ENCODE measurements at regions not wholly inside any gene's neighbourhood (a gene's known extent, or its start where the extent isn't known, plus 50 kb on each side); places are given as distances from the start of the nearest gene placed in this dataset.

GRCh38 chr5:114744406-114744805 is 382.5 kb downstream of the KCNN2 start:
- DNase-seq, result no peak
- H3K27me3 ChIP-seq, result no peaks in the 10 kb centered on the region
- TF ChIP-seq POLR2A (IDR thresholded peaks at IDR 0.05), result no peak
- no peak for TF ChIP-seq CTCF (IDR thresholded peaks at IDR 0.05)
- no peaks in the 10 kb centered on the region for H3K36me3 ChIP-seq
- H3K4me1 ChIP-seq, result no peaks in the 10 kb centered on the region
- no peaks in the 10 kb centered on the region for H3K9me3 ChIP-seq
- intact Hi-C loops (cut with DNase I), result no loop called here
- H3K4me3 ChIP-seq (replicated peaks in 1 of 3), result no peak overlapping the region
- 76 to 80% methylated on average over 3 of the region's 3 CpGs for WGBS, 2 donors
- H3K27ac ChIP-seq, result no peak overlapping the region

DNA sequence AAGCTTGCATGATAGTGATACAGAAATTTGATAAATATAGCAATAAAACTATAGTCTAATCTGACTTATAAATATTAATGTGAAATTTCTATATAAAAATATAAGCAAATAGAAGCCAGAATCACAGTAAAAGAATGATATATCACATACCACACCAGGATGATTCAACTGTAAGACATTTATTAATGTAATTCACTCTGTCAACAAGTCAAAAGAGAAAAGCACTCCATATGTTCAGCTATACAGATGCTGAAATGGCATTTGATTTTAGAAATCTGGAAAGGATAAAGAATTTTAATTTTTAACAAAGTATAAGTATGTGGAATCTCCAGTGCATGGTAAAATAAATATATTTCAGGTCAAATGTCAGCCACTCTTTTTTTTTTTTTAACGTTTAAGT is 372.4 kb downstream of the KCNN2 start:
- H3K27ac ChIP-seq, result no peak overlapping the region
- H3K4me1 ChIP-seq, result no peaks in the 10 kb centered on the region
- H3K4me3 ChIP-seq (replicated peaks in 1 of 3), result no peak overlapping the region
- no peak for DNase-seq
- WGBS, 2 donors, result 85 to 86% methylated on average over 1 of the region's 1 CpG
- H3K36me3 ChIP-seq, result no peaks in the 10 kb centered on the region
- no peaks in the 10 kb centered on the region for H3K27me3 ChIP-seq
- intact Hi-C loops (cut with DNase I), result no loop called here
- H3K9me3 ChIP-seq, result no peaks in the 10 kb centered on the region
- TF ChIP-seq CTCF (IDR thresholded peaks at IDR 0.05), result no peak
- TF ChIP-seq POLR2A (IDR thresholded peaks at IDR 0.05), result no peak

GRCh38 chr5:114729986-114730385 is 368.1 kb downstream of the KCNN2 start:
- TF ChIP-seq POLR2A (IDR thresholded peaks at IDR 0.05) (no peak), CTCF (IDR thresholded peaks at IDR 0.05) (no peak)
- WGBS, 2 donors, result 81 to 83% methylated on average over 1 of the region's 1 CpG

GRCh38 chr5:114727358-114727757 is 365.5 kb downstream of the KCNN2 start:
- no peaks in the 10 kb centered on the region for H3K36me3 ChIP-seq
- H3K27me3 ChIP-seq, result no peaks in the 10 kb centered on the region
- no peaks in the 10 kb centered on the region for H3K9me3 ChIP-seq
- no peak for DNase-seq
- H3K4me3 ChIP-seq (replicated peaks in 1 of 3), result no peak overlapping the region
- intact Hi-C loops (cut with DNase I), result no loop called here
- H3K4me1 ChIP-seq, result no peaks in the 10 kb centered on the region
- WGBS, 2 donors, result 49 to 60% methylated on average over 3 of the region's 3 CpGs
- no peak overlapping the region for H3K27ac ChIP-seq
- TF ChIP-seq CTCF (IDR thresholded peaks at IDR 0.05), result no peak
- TF ChIP-seq POLR2A (IDR thresholded peaks at IDR 0.05), result no peak

More at GRCh38 chr5:114729986-114730385, 368.1 kb downstream of the KCNN2 start:
- no peak for DNase-seq
- Histone ChIP-seq H3K9me3 (no peaks in the 10 kb centered on the region), H3K27me3 (no peaks in the 10 kb centered on the region), H3K4me1 (no peaks in the 10 kb centered on the region), H3K27ac (no peak overlapping the region), H3K36me3 (no peaks in the 10 kb centered on the region), H3K4me3 (replicated peaks in 1 of 3) (no peak overlapping the region)
- intact Hi-C loops (cut with DNase I), result no loop called here

GRCh38 chr5:114726131-114726530 is 364.3 kb downstream of the KCNN2 start:
- Histone ChIP-seq H3K4me1 (no peaks in the 10 kb centered on the region), H3K27me3 (no peaks in the 10 kb centered on the region), H3K4me3 (replicated peaks in 1 of 3) (no peak overlapping the region), H3K27ac (no peak overlapping the region), H3K36me3 (no peaks in the 10 kb centered on the region), H3K9me3 (no peaks in the 10 kb centered on the region)
- WGBS, 2 donors, result 68 to 83% methylated on average over 2 of the region's 2 CpGs
- no peak for DNase-seq
- TF ChIP-seq POLR2A (IDR thresholded peaks at IDR 0.05), result no peak
- no peak for TF ChIP-seq CTCF (IDR thresholded peaks at IDR 0.05)
- intact Hi-C loops (cut with DNase I), result no loop called here
